ENCODE measurements at regions not wholly inside any gene's neighbourhood (a gene's known extent, or its start where the extent isn't known, plus 50 kb on each side); places are given as distances from the start of the nearest gene placed in this dataset.

DNA sequence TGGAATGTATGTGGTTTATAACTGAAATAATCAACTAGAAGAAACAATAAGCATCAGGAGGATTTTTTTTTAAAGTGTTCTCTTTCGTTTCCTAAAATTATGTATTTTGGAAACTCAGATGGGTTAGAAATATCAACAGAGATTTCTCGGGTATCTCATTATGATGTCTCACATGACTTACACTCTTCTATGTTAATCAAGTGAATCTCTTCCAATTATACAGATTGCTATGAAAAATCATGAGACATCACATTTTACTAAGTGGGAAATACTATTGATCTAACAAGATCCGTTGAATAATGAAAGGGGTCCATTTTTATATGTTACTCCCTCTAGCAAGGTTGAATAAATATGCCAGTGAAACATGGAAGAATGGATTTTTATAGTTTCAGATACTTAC lies 54.7 kb upstream of the NRIP1 start:
- TF ChIP-seq, protein P1, sequence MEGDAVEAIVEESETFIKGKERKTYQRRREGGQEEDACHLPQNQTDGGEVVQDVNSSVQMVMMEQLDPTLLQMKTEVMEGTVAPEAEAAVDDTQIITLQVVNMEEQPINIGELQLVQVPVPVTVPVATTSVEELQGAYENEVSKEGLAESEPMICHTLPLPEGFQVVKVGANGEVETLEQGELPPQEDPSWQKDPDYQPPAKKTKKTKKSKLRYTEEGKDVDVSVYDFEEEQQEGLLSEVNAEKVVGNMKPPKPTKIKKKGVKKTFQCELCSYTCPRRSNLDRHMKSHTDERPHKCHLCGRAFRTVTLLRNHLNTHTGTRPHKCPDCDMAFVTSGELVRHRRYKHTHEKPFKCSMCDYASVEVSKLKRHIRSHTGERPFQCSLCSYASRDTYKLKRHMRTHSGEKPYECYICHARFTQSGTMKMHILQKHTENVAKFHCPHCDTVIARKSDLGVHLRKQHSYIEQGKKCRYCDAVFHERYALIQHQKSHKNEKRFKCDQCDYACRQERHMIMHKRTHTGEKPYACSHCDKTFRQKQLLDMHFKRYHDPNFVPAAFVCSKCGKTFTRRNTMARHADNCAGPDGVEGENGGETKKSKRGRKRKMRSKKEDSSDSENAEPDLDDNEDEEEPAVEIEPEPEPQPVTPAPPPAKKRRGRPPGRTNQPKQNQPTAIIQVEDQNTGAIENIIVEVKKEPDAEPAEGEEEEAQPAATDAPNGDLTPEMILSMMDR (IDR thresholded peaks at IDR 0.05; ENCODE audit: insufficient read depth, low read depth, low read length, missing control alignments), result no peak
- DNase-seq (ENCODE audit: low read depth), result no peak
- H3K4me3 ChIP-seq (ENCODE audit: low read depth, low read length), result no peak overlapping the region

GRCh38 chr21:15121097-15121654 lies 56.4 kb upstream of the NRIP1 start:
- H3K4me3 ChIP-seq (ENCODE audit: low read depth, low read length), result no peak overlapping the region
- TF ChIP-seq, protein P1 (IDR thresholded peaks at IDR 0.05; ENCODE audit: insufficient read depth, low read depth, low read length, missing control alignments), result no peak
- no peak for DNase-seq (ENCODE audit: low read depth)

DNA sequence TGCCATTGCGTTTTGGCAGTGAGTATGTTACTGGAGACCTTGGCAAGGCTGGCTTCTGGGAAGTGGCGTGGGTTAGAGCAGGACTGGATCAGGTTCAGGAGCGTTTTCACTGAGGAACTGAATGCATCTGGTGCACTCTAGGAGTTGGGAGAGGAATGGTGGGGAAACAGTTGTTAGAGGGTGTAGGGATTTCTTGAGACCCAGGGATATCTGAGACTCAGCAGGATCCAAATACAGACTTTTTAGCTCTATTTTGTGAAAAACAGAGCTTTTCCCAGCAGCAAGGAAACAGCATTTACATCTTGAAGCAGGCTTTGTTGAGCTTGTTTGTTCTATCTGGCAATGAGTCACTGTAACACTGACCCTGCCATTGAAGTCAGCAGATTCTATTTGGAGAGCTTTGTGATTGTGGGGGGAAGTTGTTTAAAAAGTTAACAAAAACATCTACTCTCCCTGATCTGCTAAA lies 56.9 kb upstream of the NRIP1 start:
- no peak overlapping the region for H3K4me3 ChIP-seq (ENCODE audit: low read depth, low read length)
- TF ChIP-seq, protein P1 (IDR thresholded peaks at IDR 0.05; ENCODE audit: insufficient read depth, low read depth, low read length, missing control alignments), result no peak
- DNase-seq (ENCODE audit: low read depth), result no peak

GRCh38 chr21:15122241-15122640 lies 57.4 kb upstream of the NRIP1 start:
- no peak for DNase-seq (ENCODE audit: low read depth)
- TF ChIP-seq, protein P1 (IDR thresholded peaks at IDR 0.05; ENCODE audit: insufficient read depth, low read depth, low read length, missing control alignments), result no peak
- H3K4me3 ChIP-seq (ENCODE audit: low read depth, low read length), result no peak overlapping the region

DNA sequence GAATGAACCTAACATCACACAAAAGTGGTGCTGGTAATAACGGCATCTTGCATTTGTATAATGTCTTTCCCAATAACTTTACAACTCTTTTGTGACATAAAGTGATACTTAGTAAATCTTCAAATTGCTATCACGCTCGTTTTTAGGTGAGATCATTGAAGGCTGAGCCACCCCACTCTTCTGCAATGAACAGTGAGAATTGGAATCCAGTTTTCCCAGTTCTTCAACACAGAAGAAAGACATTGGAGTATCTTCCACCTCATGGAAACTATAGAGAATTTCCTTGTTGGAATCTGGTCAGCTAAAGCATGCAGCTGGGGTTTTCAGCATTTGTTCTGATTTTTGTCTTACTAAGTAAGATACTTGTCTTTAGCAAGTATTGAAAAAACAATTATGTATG lies 59.9 kb upstream of the NRIP1 start:
- H3K4me3 ChIP-seq (ENCODE audit: low read depth, low read length), result no peak overlapping the region
- DNase-seq (ENCODE audit: low read depth), result no peak
- TF ChIP-seq, protein P1 (IDR thresholded peaks at IDR 0.05; ENCODE audit: insufficient read depth, low read depth, low read length, missing control alignments), result no peak

- H3K4me3 ChIP-seq (ENCODE audit: low read depth, low read length), result no peak overlapping the region
- DNase-seq (ENCODE audit: low read depth), result no peak
- TF ChIP-seq, protein P1 (IDR thresholded peaks at IDR 0.05; ENCODE audit: insufficient read depth, low read depth, low read length, missing control alignments), result no peak
Measured at GRCh38 chr21:15126948-15127347, 62.1 kb upstream of the NRIP1 start.

DNA sequence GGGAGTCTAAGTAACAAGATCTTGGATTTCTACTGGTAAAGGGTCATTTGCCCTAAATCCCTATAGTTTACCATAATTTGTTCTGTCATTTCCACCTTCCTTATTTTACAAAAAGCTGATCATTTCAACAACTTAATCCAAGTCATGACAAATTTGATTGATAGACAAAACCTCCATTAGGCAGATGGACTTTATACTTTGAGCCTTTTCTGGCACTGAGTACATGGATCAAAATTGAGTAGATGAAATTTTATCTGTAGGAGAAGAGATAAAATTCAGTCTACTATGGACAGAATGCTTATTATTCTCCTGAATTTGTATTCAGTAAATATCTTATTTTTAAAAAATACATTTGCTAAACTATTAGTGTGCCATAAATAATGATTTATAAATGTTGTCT lies 62.6 kb upstream of the NRIP1 start:
- DNase-seq (ENCODE audit: low read depth), result no peak
- H3K4me3 ChIP-seq (ENCODE audit: low read depth, low read length), result no peak overlapping the region
- TF ChIP-seq, protein P1 (IDR thresholded peaks at IDR 0.05; ENCODE audit: insufficient read depth, low read depth, low read length, missing control alignments), result no peak

Data from GM12865 (cell line).